ENCODE measurements at regions not wholly inside any gene's neighbourhood (a gene's known extent, or its start where the extent isn't known, plus 50 kb on each side); places are given as distances from the start of the nearest gene placed in this dataset.
A peak's percentile ranks its signal among the peaks of the same experiment; 100 is the strongest.

DNA sequence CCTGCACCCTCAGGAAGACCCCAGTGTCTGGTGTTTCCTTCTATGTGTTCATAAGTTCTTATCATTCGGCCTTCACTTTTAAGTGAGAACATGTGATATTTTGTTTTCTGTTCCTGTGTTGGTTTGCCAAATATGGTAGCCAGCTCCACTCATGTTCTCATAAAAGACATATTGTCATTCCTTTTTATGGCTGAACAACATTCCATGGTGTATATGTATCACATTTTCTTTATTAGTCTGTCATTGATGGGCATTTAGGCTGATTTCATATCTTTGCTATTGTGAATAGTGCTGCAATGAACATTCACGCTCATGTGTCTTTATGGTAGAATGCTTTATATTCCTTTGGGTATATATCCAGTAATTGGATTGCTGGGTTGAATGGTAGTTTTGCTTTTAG is 645.1 kb downstream of the SLC16A7 start:
- DNase-seq (ENCODE audit: low spot score), result no peak
- TF ChIP-seq, protein P1, sequence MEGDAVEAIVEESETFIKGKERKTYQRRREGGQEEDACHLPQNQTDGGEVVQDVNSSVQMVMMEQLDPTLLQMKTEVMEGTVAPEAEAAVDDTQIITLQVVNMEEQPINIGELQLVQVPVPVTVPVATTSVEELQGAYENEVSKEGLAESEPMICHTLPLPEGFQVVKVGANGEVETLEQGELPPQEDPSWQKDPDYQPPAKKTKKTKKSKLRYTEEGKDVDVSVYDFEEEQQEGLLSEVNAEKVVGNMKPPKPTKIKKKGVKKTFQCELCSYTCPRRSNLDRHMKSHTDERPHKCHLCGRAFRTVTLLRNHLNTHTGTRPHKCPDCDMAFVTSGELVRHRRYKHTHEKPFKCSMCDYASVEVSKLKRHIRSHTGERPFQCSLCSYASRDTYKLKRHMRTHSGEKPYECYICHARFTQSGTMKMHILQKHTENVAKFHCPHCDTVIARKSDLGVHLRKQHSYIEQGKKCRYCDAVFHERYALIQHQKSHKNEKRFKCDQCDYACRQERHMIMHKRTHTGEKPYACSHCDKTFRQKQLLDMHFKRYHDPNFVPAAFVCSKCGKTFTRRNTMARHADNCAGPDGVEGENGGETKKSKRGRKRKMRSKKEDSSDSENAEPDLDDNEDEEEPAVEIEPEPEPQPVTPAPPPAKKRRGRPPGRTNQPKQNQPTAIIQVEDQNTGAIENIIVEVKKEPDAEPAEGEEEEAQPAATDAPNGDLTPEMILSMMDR (IDR thresholded peaks at IDR 0.05; ENCODE audit: poor library complexity, severe bottlenecking), result no peak
- Histone ChIP-seq H3K36me3 (ENCODE audit: low read depth) (no peaks in the 10 kb centered on the region), H3K4me1 (ENCODE audit: insufficient read depth, poor library complexity, severe bottlenecking) (no peaks in the 10 kb centered on the region), H3K9me3 (ENCODE audit: severe bottlenecking) (no peaks in the 10 kb centered on the region), H3K27ac (ENCODE audit: poor library complexity, severe bottlenecking) (no peak overlapping the region), H3K4me3 (ENCODE audit: severe bottlenecking) (no peak overlapping the region), H3K27me3 (ENCODE audit: insufficient read depth, poor library complexity, severe bottlenecking) (no peaks in the 10 kb centered on the region)
- no peak for ATAC-seq (ENCODE audit: low read depth)

DNA sequence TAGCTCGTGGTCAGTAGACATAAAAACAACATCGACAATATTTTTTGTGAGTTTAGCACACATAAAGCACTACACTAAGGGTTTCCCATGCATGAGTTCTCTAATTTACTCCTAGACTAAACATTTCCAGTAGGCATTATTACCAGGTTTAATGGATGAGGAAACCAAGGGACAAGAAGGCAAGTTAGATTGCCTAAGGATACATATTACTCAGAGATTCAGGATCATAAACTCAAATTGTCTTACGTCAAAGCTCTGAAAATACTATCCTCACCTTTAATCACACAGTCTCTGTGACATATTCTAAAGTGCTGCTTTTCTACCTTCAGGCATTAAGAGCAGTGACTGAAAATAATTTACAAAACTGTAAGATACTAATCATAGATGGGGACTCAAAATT is 655.3 kb downstream of the SLC16A7 start:
- H3K36me3 ChIP-seq (ENCODE audit: low read depth), result no peaks in the 10 kb centered on the region
- no peak for DNase-seq (ENCODE audit: low spot score)
- no peaks in the 10 kb centered on the region for H3K27me3 ChIP-seq (ENCODE audit: insufficient read depth, poor library complexity, severe bottlenecking)
- ATAC-seq (ENCODE audit: low read depth), result no peak
- H3K4me3 ChIP-seq (ENCODE audit: severe bottlenecking), result no peak overlapping the region
- H3K4me1 ChIP-seq (ENCODE audit: insufficient read depth, poor library complexity, severe bottlenecking), result no peaks in the 10 kb centered on the region
- TF ChIP-seq, protein P1 (IDR thresholded peaks at IDR 0.05; ENCODE audit: poor library complexity, severe bottlenecking), result no peak
- no peaks in the 10 kb centered on the region for H3K9me3 ChIP-seq (ENCODE audit: severe bottlenecking)
- no peak overlapping the region for H3K27ac ChIP-seq (ENCODE audit: poor library complexity, severe bottlenecking)

DNA sequence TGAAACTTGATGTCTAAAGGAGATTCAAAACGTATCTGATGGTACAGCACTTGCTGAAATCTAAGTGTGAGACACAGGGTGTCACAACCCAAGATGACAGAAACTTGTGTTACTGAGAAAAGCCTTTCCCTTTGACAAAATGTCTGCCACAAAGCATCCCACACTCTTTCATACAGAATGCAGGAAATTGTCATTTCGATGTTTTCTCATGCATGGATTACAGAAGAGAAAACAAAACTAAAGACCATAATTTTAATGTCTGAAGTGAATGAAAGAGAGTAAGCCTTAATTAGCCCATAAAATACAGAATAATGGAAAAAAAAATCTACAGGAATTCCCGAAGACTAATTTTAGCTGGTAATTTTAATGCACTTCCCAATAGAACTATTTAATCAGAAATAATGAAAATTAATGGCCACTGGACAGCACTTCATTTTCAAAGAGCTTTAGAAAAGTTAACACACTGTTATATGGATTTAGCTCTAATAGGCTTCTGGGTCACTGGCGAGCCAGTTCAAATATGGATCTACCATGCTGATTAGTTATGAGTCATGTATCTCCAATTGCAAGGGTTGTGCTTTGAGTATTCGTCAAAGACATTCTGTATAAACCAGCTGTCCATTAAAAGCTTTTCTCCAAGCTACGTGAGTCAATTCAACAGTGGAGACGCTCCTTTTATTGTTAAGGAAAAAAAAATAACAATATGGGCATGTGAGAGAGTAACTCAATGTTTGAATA is 656.7 kb downstream of the SLC16A7 start:
- no peak overlapping the region for H3K4me3 ChIP-seq (ENCODE audit: severe bottlenecking)

DNA sequence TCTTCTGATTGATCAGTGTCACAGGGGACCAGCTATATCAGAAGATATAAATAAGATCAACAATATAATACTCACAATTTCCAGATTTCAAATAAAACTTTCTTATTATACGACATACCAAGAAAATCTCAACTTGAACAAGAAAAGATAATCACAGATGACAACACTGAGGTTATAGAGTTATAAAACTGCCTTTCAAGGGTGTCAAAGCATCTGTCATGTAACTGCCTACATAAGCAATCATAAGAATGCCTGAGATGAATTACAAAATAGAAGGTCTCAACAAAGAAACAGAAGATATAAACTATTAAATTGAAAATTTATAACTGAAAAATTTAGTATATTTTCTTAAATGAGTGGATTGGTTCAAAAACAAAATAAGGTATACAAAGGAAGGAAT is 659.2 kb downstream of the SLC16A7 start:
- TF ChIP-seq, protein P1 (IDR thresholded peaks at IDR 0.05; ENCODE audit: poor library complexity, severe bottlenecking), result no peak
- ATAC-seq (ENCODE audit: low read depth) (no peak), DNase-seq (ENCODE audit: low spot score) (no peak)
- no peaks in the 10 kb centered on the region for H3K36me3 ChIP-seq (ENCODE audit: low read depth)
- H3K4me3 ChIP-seq (ENCODE audit: severe bottlenecking), result no peak overlapping the region
- H3K27me3 ChIP-seq (ENCODE audit: insufficient read depth, poor library complexity, severe bottlenecking), result no peaks in the 10 kb centered on the region
- H3K27ac ChIP-seq (ENCODE audit: poor library complexity, severe bottlenecking), result no peak overlapping the region
- H3K4me1 ChIP-seq (ENCODE audit: insufficient read depth, poor library complexity, severe bottlenecking), result peaks cover 4% of the 10 kb centered on the region
- H3K9me3 ChIP-seq (ENCODE audit: severe bottlenecking), result no peaks in the 10 kb centered on the region

More for the DNA sequence above, 656.7 kb downstream of the SLC16A7 start:
- no peaks in the 10 kb centered on the region for H3K36me3 ChIP-seq (ENCODE audit: low read depth)
- no peak overlapping the region for H3K27ac ChIP-seq (ENCODE audit: poor library complexity, severe bottlenecking)
- H3K4me1 ChIP-seq (ENCODE audit: insufficient read depth, poor library complexity, severe bottlenecking), result no peaks in the 10 kb centered on the region
- TF ChIP-seq, protein P1 (IDR thresholded peaks at IDR 0.05; ENCODE audit: poor library complexity, severe bottlenecking), result no peak
- H3K27me3 ChIP-seq (ENCODE audit: insufficient read depth, poor library complexity, severe bottlenecking), result no peaks in the 10 kb centered on the region
- ATAC-seq (ENCODE audit: low read depth), result no peak
- no peak for DNase-seq (ENCODE audit: low spot score)
- H3K9me3 ChIP-seq (ENCODE audit: severe bottlenecking), result no peaks in the 10 kb centered on the region

DNA sequence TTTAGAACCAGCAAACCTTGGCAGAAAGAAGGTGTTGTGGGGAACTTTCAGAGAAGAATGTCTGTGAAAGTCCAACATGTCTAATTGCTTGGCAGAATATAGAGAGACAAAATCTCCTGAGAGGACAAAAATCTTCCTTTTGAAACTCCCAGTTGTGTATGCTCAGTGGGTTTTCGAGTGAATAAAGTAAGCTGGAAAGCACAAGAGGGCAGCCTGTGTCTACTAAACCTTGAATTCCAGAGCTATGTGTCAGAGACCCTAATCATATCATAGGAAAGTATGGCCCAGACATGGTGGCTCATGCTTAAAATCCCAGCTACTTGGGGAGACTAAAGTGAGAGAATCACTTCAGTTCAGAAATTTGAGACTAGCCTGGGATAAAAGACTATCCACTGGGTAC is 661.2 kb downstream of the SLC16A7 start:
- Histone ChIP-seq H3K4me3 (ENCODE audit: severe bottlenecking) (no peak overlapping the region), H3K9me3 (ENCODE audit: severe bottlenecking) (no peaks in the 10 kb centered on the region), H3K36me3 (ENCODE audit: low read depth) (no peaks in the 10 kb centered on the region), H3K4me1 (ENCODE audit: insufficient read depth, poor library complexity, severe bottlenecking) (peaks cover 8% of the 10 kb centered on the region), H3K27ac (ENCODE audit: poor library complexity, severe bottlenecking) (no peak overlapping the region), H3K27me3 (ENCODE audit: insufficient read depth, poor library complexity, severe bottlenecking) (no peaks in the 10 kb centered on the region)
- ATAC-seq (ENCODE audit: low read depth) (peak; percentile 89), DNase-seq (ENCODE audit: low spot score) (no peak)
- TF ChIP-seq, protein P1 (IDR thresholded peaks at IDR 0.05; ENCODE audit: poor library complexity, severe bottlenecking), result peak; percentile 61

Measured in RWPE2 (cell line).